Vagina (tissue), 2 donors: ENCODE measurements at regions not wholly inside any gene's neighbourhood (a gene's known extent, or its start where the extent isn't known, plus 50 kb on each side); places are given as distances from the start of the nearest gene placed in this dataset.

ENCODE experiments used
- POLR2A ChIP-seq, 2 donors: fragments of 450-650 bp; IDR thresholded peaks; one replicate each; pipeline ENCODE4 v1.6.1; 2017; ENCODE audit warnings: antibody characterized with exemption in 2 of 2, mild to moderate bottlenecking in 2 of 2, moderate library complexity in 2 of 2
- TF ChIP-seq, protein P1 (sequence below), 3 experiments: fragments of 450-650 bp in 2 of 3; fragments of 200-600 bp in 1 of 3; sonication (generic) in 1 of 3; IDR thresholded peaks; one replicate each; pipeline ENCODE4 v1.5.1; 2017 to 2019; ENCODE audit warnings: antibody characterized with exemption in 3 of 3, mild to moderate bottlenecking in 2 of 3, moderate library complexity in 2 of 3

DNA sequence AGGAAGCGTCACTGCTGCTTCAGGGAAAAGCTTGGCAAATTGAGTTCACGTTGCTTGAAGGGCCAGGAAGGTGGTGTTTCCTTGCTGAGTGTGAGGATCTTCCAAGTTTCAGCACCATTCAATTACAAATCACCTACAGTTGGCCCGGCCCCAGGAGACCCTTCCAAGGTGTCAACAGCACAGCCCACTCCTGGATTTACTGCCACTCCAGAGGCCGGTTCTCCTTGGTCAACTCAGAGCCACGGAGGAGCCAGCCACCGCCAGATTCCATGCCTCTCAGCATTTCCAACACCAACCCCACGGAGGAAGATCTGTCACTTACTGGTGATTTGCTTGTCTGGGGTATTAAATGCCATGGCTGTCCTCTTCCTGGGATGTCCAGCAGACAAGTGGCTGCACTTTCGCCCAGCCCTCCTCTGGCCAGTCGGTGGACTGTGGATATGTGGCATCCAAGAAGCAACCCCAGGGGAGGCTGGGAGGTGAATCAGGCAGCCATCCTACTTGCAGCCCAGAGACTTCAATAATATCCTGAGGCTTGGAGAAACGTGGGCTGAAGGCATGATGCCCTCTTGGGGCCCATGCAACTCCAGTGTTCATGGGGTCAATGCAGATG, 74.1 kb upstream of the SHANK2 start:
- TF ChIP-seq, protein P1, sequence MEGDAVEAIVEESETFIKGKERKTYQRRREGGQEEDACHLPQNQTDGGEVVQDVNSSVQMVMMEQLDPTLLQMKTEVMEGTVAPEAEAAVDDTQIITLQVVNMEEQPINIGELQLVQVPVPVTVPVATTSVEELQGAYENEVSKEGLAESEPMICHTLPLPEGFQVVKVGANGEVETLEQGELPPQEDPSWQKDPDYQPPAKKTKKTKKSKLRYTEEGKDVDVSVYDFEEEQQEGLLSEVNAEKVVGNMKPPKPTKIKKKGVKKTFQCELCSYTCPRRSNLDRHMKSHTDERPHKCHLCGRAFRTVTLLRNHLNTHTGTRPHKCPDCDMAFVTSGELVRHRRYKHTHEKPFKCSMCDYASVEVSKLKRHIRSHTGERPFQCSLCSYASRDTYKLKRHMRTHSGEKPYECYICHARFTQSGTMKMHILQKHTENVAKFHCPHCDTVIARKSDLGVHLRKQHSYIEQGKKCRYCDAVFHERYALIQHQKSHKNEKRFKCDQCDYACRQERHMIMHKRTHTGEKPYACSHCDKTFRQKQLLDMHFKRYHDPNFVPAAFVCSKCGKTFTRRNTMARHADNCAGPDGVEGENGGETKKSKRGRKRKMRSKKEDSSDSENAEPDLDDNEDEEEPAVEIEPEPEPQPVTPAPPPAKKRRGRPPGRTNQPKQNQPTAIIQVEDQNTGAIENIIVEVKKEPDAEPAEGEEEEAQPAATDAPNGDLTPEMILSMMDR (IDR thresholded peaks at IDR 0.05) = no peak
- TF ChIP-seq POLR2A (IDR thresholded peaks at IDR 0.05) = no peak
